Psoas muscle (tissue), 7 donors: ENCODE measurements at regions not wholly inside any gene's neighbourhood (a gene's known extent, or its start where the extent isn't known, plus 50 kb on each side); places are given as distances from the start of the nearest gene placed in this dataset.

ENCODE experiments used
- ATAC-seq, 4 donors: fragments of 200-7000 bp; cut with Tn5 transposase; one replicate each; pipeline ENCODE4 v1.9.1; 2020; ENCODE audit warnings: moderate library complexity in 3 of 4, mild to moderate bottlenecking in 2 of 4
- DNase-seq, 2 donors: peaks; one replicate each; pipeline ENCODE4 v3.0.0-alpha.2; 2020
- H3K27ac ChIP-seq: fragments of 200-600 bp; one replicate; pipeline ENCODE4 v1.8.0; 2022
- H3K27me3 ChIP-seq, 3 donors: fragments of 200-600 bp in 1 of 3; one replicate each; pipeline versions ENCODE4 v1.6.1 to v1.8.0; 2013 to 2022; ENCODE audit warnings: low read length in 2 of 3, mild to moderate bottlenecking in 2 of 3, moderate library complexity in 1 of 3; ENCODE audit not compliant: insufficient read depth in 3 of 3
- H3K36me3 ChIP-seq, 2 donors: fragments of 200-600 bp in 1 of 2; one replicate each; pipeline versions ENCODE4 v1.6.1 to v1.8.0; 2013 to 2022; ENCODE audit warnings: low read depth in 1 of 2, mild to moderate bottlenecking in 1 of 2, moderate library complexity in 1 of 2; ENCODE audit not compliant: insufficient read depth in 1 of 2
- H3K4me1 ChIP-seq: fragments of 200-600 bp; one replicate; pipeline ENCODE4 v1.8.0; 2022
- H3K4me3 ChIP-seq: fragments of 200-600 bp; one replicate; pipeline ENCODE4 v1.8.0; 2022; ENCODE audit warnings: mild to moderate bottlenecking
- H3K9me3 ChIP-seq: fragments of 200-600 bp; one replicate; pipeline ENCODE4 v1.8.0; 2022
- WGBS, 3 donors: extraction: QIAGEN DNeasy Blood & Tissue Kit; methylation state at CpG; one replicate each; pipeline versions ENCODE4 v1.1.6 to v1.1.7; 2013; 5-methylcytosine and 5-hydroxymethylcytosine counted together
- intact Hi-C, 2 donors: fragments of 100-400 bp; cut with DNase I; formaldehyde crosslinking; loops; one replicate each; pipeline versions ENCODE4 v1.11.0 to v1.14.2; 2022
- TF ChIP-seq, protein P1 (sequence below): fragments of 200-600 bp; IDR thresholded peaks from one replicate; pipeline ENCODE4 v1.8.0; 2022; ENCODE audit warnings: antibody characterized with exemption
- donor health status: healthy with polysubstance abuse.
- donor health status: DM: no; HTN: no; CAD: no; lungs with moderate emphysema.
- donor health status: Bipolar disorder and iron deficiency.
- donor health status: healthy.
- donor health status: DM: yes; HTN: yes; CAD: no.
- donor health status: DM: no; HTN: no; CAD: no.
- donor health status: DM: yes; HTN: yes; CAD: no.

DNA sequence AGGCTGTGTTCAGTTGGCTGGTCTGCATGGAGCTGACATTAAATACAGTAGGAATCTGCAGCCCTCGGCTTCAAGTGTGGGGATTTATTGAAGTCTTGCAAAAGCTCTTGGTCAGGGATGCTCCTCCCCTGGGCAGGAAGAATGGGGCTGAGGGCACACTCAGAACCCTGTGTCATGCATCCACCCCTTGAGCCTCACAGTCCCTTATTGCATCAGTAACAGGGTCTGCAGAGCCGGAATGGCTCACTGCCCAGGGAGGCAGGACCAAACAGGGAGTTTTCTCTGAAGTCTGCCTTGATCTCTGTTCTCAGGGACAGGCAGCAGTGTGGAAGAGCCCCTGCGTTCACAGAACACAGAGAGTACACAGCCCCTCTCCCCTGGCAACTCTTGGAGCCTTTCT is 216.8 kb downstream of the ENGASE start:
- 43 to 64% (median 46%) methylated on average over 3 of the region's 3 CpGs for WGBS, 3 donors
- DNase-seq (no peak), ATAC-seq (no peak)
- peaks cover 0 to 38% (median 3%) of the 10 kb centered on the region in 3 donors for H3K27me3 ChIP-seq
- no peak overlapping the region for H3K4me3 ChIP-seq
- intact Hi-C loops, result no loop called here
- H3K4me1 ChIP-seq, result no peaks in the 10 kb centered on the region
- TF ChIP-seq, protein P1, sequence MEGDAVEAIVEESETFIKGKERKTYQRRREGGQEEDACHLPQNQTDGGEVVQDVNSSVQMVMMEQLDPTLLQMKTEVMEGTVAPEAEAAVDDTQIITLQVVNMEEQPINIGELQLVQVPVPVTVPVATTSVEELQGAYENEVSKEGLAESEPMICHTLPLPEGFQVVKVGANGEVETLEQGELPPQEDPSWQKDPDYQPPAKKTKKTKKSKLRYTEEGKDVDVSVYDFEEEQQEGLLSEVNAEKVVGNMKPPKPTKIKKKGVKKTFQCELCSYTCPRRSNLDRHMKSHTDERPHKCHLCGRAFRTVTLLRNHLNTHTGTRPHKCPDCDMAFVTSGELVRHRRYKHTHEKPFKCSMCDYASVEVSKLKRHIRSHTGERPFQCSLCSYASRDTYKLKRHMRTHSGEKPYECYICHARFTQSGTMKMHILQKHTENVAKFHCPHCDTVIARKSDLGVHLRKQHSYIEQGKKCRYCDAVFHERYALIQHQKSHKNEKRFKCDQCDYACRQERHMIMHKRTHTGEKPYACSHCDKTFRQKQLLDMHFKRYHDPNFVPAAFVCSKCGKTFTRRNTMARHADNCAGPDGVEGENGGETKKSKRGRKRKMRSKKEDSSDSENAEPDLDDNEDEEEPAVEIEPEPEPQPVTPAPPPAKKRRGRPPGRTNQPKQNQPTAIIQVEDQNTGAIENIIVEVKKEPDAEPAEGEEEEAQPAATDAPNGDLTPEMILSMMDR, result no peak
- no peaks in the 10 kb centered on the region for H3K36me3 ChIP-seq
- no peaks in the 10 kb centered on the region for H3K9me3 ChIP-seq
- H3K27ac ChIP-seq, result no peak overlapping the region

DNA sequence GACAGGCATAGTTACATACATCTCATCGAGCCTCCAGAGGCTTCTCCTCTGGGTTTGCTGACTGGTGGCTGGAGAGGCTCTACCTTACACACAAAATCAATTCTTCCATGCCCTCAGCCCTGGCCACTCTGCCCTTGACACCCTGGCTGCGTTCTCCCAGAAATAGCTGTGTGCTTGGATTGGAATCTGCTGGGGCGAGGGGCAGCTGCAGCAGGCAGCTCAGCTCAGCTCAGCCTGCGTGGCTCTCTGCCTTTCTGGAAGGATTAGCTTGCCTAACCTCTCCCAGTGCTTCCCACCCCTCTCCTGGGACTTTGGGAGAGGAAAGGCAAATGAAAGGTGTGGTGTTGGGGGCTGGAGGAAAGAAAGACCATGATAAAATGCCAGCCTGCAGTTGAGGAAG is 216.1 kb downstream of the ENGASE start:
- Histone ChIP-seq H3K9me3 (no peaks in the 10 kb centered on the region), H3K36me3 (no peaks in the 10 kb centered on the region), H3K4me3 (no peak overlapping the region), H3K27ac (no peak overlapping the region), H3K27me3 (peaks cover 0 to 44% (median 3%) of the 10 kb centered on the region in 3 donors), H3K4me1 (no peaks in the 10 kb centered on the region)
- intact Hi-C loops, result no loop called here
- TF ChIP-seq, protein P1, result no peak
- DNase-seq (no peak), ATAC-seq (no peak)
- WGBS, 3 donors, result 50 to 53% (median 51%) methylated on average over 4 of the region's 4 CpGs

DNA sequence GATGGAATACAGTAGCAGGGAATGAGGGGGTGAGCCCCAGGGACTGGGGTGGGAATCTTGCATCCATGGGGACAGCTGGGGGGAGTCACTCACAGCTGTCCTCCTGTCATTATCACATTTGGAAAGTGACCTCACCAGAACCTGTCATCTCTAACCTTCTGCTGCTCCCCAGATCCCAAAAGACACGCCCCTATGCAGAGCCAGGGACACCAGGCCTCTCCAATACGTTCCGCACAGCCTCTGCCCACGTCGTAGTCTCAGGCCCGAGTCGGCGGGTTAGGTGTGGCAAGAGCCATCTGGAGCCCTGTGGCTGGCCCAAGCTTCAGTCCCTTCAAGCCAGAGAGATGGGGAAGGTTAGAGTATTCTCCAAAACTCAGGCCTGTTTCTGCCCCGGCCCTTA is 214.3 kb downstream of the ENGASE start:
- ATAC-seq, result no peak
- TF ChIP-seq, protein P1, result no peak
- peaks cover 0 to 45% (median 3%) of the 10 kb centered on the region in 3 donors for H3K27me3 ChIP-seq

DNA sequence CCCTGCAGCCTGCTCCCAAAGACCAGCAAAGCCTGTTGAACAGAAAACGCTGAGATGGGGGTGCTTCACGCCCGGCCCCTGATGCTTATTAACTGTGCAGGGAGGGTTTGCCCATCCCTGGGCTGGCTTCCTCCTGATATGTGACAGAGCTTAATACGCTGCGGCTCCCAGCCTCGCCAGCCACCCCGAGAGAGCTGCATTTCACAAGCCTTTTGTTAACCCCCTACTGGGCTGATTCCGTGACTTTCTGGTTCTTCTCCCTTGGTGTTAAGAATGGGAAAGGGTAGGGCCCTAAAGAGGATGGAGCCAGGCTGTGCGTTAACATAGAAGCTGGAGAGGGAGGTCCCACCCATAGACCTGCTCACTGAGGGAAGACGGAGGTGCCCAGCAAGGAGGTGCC is 211.8 kb downstream of the ENGASE start:
- WGBS, 3 donors, result 19 to 28% (median 22%) methylated on average over 10 of the region's 10 CpGs
- H3K4me3 ChIP-seq, result no peak overlapping the region
- no peaks in the 10 kb centered on the region for H3K9me3 ChIP-seq
- DNase-seq (no peak), ATAC-seq (no peak)
- no peaks in the 10 kb centered on the region for H3K36me3 ChIP-seq
- peaks cover 0 to 43% (median 7%) of the 10 kb centered on the region in 3 donors for H3K27me3 ChIP-seq
- intact Hi-C loops, result no loop called here
- no peak overlapping the region for H3K27ac ChIP-seq
- H3K4me1 ChIP-seq, result peaks cover 4% of the 10 kb centered on the region
- TF ChIP-seq, protein P1, result no peak

More for the DNA sequence above, 214.3 kb downstream of the ENGASE start:
- H3K4me3 ChIP-seq, result no peak overlapping the region
- no peaks in the 10 kb centered on the region for H3K36me3 ChIP-seq
- 56 to 64% (median 60%) methylated on average over 9 of the region's 9 CpGs for WGBS, 3 donors
- no peaks in the 10 kb centered on the region for H3K4me1 ChIP-seq
- H3K9me3 ChIP-seq, result no peaks in the 10 kb centered on the region
- DNase-seq, result no peak
- intact Hi-C loops, result no loop called here
- H3K27ac ChIP-seq, result no peak overlapping the region

DNA sequence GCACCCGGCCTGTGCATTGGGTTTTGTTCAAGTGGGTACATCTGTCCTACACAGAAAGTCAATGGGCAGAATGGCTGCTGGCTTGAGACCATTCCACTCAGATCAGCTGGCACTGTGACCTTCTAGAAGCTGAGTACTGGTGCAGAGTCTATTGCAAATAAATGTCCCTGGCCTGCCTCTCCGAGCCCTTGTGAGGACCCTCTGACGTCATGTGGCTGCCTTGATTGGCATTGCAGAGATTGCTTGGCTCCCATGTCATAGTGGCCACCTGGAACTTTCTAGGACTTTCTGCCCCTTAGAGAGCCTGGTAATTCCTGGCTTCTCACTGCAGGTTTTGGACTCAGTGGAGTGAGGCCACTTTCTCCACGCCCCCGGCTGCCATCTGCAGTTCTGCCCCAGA is 211.3 kb downstream of the ENGASE start:
- no peak for ATAC-seq
- Histone ChIP-seq H3K27ac (no peak overlapping the region), H3K36me3 (no peaks in the 10 kb centered on the region), H3K9me3 (no peaks in the 10 kb centered on the region), H3K27me3 (peaks cover 0 to 40% (median 7%) of the 10 kb centered on the region in 3 donors), H3K4me1 (peaks cover 8% of the 10 kb centered on the region), H3K4me3 (no peak overlapping the region)
- TF ChIP-seq, protein P1, result no peak
- intact Hi-C loops, result no loop called here
- DNase-seq, result no peak
- 58 to 69% (median 58%) methylated on average over 5 of the region's 5 CpGs for WGBS, 3 donors
